Panc1 (cell line): ENCODE measurements at regions not wholly inside any gene's neighbourhood (a gene's known extent, or its start where the extent isn't known, plus 50 kb on each side); places are given as distances from the start of the nearest gene placed in this dataset.

Experiments
- CTCF ChIP-seq: fragments of 450-650 bp; IDR thresholded peaks from 2 replicates; pipeline ENCODE4 v1.5.1; 2017; ENCODE audit warnings: mild to moderate bottlenecking
- TCF7L2 ChIP-seq: IDR thresholded peaks from 2 replicates; pipeline ENCODE4 v1.6.1; 2011; ENCODE audit warnings: mild to moderate bottlenecking, low read depth, low read length, inconsistent platforms

GRCh38 chr2:51194656-51195055, 162.7 kb upstream of the NRXN1 start:
- TF ChIP-seq CTCF (no peak), TCF7L2 (no peak)
